SKM-1 (cell line): ENCODE measurements at regions not wholly inside any gene's neighbourhood (a gene's known extent, or its start where the extent isn't known, plus 50 kb on each side); places are given as distances from the start of the nearest gene placed in this dataset.
"Not testable (repeated sequence)": the region's sequence is repeated elsewhere in the genome, so short reads cannot be mapped to it uniquely, and the experiment has no call there.

Experiments
- DNase-seq: peaks from one replicate; lab custom pipeline; 2025; ENCODE audit not compliant: unreplicated experiment; lab: John Stamatoyannopoulos, UW

DNA sequence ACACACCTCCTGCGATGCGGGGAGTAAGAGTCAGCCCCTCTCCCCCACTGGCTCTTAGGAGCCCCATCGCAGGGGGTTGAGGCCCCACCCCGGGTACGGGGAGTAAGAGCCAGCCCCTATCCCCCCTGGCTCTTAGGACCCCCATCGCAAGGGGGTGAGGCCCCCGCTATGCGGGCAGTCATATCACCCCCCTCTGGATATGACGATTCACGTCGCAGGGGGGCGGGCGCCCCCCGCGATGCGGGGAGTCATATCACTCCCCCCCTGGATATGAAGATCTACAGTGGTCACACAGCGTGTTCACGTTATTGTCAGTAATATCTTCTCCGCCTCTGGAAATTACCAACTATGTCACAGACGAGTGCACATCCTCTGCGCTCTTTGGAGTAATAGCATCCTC, 61.1 kb downstream of the DEFB131A start:
- DNase-seq, result not testable (repeated sequence)

DNA sequence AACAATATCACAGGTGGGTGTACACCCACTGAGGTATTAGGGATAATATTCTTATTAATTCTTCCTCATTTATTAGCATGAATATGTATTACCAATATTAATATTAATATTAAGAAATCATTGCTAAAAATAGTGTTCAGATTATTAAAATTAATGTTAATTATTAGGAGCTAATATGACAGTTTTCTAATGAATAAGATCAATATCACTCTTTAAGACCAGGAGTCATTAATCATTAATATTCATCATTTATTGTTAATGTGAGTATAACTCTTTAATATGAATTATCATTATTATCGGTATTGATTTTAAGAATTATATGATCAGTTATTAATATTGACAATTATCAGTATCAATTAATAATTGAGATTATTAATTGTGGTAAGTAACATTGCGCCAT, 62.5 kb downstream of the DEFB131A start:
- not testable (repeated sequence) for DNase-seq

GRCh38 chr4:9512941-9513340, 68.7 kb downstream of the DEFB131A start:
- DNase-seq, result not testable (repeated sequence)

GRCh38 chr4:9519631-9520030, 75.4 kb downstream of the DEFB131A start:
- DNase-seq, result not testable (repeated sequence)

DNA sequence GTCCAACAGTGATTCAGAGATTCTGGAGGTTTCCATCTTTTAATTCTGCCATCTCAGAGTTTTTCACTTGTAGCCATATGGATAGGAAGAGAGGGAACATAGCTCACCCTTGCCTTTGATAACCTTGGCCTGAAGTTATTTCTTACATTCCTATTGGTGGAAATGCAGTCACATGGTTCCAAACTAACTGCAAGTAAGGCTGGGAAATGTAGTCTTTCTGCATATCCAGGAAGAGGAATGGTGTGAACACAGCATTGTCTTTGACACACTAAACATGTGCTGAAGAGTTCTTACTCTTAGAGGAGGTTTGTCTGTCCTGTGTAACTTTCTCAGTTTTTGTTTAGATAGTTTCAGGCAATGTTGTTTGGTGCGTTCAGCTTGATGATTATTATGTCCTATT, 78.7 kb downstream of the DEFB131A start:
- DNase-seq, result not testable (repeated sequence)

GRCh38 chr4:9524406-9524805, 80.2 kb downstream of the DEFB131A start:
- DNase-seq, result not testable (repeated sequence)

GRCh38 chr4:9532134-9532862, 88.1 kb downstream of the DEFB131A start:
- DNase-seq, result peak; percentile 62

DNA sequence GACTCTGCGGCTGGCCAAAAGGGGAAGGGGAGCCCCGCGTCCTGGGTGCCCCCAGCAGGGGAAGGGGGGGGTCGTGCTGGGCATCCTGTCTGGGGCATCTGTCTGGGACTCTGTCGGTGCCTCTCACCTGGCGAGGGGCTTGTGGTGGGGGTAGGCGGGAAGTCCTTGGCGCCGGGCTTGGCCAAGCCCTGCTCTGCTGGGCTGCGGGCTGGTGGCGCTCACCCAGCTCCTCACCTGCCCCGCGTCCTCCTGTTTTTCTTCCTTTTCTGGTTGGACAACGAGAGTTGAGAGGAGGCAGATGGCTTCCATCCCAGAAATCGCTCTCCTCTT, 88.6 kb downstream of the DEFB131A start:
- not testable (repeated sequence) for DNase-seq

DNA sequence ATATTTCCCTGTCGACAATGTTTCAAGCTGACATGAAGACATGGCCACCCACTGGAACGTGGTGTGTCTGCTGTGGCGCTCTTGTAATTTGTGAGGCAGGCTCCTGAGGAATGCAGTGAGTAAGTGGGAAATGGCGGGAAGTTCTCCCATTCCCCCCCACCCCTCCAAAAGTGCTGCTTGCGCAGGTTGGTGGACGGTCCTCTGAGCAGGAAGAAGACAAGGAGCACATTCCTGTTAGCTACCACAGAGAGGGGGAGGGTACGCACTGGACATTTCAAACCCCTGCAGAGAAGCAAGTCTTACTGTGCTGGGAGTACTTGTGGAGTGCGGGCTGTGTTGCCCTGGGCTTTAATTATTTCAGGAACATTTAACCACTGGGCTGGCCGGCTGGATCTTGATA, 92.9 kb downstream of the DEFB131A start:
- not testable (repeated sequence) for DNase-seq

GRCh38 chr4:9539939-9540520, 95.8 kb downstream of the DEFB131A start:
- DNase-seq, result not testable (repeated sequence)

- not testable (repeated sequence) for DNase-seq
Measured at GRCh38 chr4:9541388-9541915, 97.2 kb downstream of the DEFB131A start.

- not testable (repeated sequence) for DNase-seq
Measured at GRCh38 chr4:9544851-9545250, 100.6 kb downstream of the DEFB131A start.

GRCh38 chr4:9547470-9547869, 103.3 kb downstream of the DEFB131A start:
- not testable (repeated sequence) for DNase-seq

DNA sequence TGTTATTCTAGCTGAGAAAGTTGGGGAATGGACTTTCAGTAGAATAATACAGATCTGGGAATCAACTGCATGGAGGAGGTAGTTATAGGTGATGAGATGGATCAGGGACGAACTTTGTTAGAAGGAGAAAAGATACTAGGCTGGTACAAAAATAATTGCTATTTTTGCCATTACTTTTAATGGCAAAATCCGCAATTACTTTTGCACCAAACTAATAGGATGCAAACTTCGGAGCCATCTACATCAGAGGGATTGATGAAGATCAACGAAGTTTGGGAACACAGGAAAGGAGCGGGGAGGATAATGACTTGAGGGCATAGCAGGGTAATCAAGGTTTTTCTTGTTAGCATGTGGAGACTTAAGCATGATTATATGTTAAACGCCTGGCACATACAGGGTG, 111.9 kb downstream of the DEFB131A start:
- DNase-seq, result not testable (repeated sequence)

GRCh38 chr4:9577869-9578268, 133.7 kb downstream of the DEFB131A start:
- not testable (repeated sequence) for DNase-seq

DNA sequence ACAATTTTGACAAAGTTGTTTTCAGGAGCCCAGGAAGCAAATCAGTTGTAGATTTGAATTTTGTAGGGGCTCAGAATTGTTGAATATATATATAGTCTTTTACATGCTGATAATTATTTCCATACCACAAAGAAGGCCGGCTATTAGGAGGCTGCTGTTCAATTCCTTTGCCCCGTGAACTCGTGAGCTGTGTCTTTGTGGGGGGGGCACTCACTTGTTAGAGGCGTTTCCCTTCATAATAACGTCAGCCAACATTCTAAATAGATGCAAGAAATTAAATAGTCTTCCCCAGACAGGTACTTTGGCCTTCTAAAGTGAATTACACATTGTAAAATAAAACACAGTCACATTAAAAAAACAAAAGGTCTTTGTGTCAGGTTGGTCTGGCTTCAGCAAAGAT, 138.7 kb downstream of the DEFB131A start:
- DNase-seq, result not testable (repeated sequence)

DNA sequence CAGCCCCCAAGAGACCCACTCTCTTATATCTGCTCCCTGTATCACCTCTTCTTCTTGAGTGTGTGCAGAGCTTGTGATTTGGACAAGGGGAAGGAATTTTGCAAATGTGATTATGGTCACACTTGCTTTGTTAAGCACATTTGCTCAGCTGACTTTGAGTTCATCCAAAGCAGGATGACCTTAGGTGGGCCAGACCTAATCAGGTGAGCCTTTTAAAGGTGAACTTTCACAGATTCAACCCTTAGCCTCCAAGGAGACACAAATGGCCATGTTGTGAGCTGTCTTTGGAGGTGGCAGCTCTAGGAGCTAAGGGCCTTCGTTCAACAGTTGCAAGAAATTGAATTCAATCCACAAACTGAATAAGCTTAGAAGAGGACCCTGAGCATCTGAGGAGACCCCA, 147.8 kb downstream of the DEFB131A start:
- DNase-seq, result no peak

GRCh38 chr4:9594948-9595347, 150.7 kb downstream of the DEFB131A start:
- DNase-seq, result peak; percentile 33

GRCh38 chr4:9595531-9595930, 151.3 kb downstream of the DEFB131A start:
- DNase-seq, result peak; percentile 69

DNA sequence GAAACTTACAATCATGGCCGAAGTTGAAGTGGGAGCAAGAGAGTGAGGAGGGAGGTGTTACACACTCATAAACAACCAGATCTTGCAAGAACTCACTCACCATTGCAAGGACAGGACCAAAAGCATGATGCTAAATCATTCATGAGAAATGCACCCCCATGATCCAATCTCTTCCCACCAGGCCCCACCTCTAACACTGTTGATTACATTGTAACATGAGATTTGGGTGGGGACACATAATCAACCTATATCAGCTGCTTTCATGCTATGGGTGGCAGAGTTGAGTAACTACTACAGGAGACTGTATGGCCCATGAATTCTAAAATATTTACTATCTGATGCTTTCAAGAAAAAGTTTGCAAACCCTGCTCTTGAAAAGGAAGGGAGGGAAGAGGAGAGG, 155.1 kb downstream of the DEFB131A start:
- DNase-seq, result no peak

DNA sequence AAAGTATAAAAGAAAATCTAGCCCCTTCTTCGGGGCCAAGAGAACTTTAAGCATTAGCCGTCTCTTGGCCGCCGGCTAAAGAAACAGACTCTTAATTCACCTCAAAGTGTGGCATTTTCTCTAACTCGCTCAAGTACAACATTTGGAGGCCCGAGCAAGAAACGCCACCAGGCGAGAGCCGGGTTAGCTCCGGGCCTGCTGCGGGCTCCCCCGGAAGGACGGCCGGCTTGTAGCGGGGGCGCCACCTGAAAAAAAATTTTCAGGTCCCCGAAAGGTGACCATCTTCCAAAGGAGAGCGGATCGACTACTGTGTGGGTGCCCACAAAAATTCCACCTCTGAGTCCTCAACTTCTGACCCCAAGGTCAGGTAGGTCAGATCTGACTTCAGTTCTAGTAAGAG, 156.0 kb downstream of the DEFB131A start:
- DNase-seq, result no peak

DNA sequence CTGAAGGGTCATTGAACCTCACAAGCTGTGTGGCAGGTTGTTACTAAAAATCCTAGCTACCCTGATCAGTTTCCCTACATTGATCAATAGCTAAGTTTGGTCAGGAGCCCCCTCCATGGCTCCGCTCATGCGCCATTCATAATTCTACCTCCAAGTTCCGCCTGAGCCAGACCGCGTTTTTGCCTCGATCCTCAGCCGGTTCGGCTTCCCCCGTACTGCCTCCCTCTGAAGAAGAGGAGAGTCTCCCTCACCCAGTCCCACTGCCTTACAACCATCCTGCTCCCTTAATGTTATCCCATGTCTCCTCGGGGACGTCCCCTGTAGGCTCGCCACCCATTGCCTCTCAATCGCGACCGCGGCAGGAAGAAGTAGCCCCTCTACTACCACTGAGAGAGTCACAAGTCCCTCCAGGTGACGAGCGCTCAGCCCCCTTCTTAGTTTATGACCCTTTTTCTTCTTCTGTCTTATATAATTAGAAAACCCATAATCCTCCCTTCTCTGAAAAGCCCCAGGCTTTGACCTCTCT, 158.2 kb downstream of the DEFB131A start:
- no peak for DNase-seq
